ENCODE measurements at regions not wholly inside any gene's neighbourhood (a gene's known extent, or its start where the extent isn't known, plus 50 kb on each side); places are given as distances from the start of the nearest gene placed in this dataset.
"Not testable (repeated sequence)": the region's sequence is repeated elsewhere in the genome, so short reads cannot be mapped to it uniquely, and the experiment has no call there.

DNA sequence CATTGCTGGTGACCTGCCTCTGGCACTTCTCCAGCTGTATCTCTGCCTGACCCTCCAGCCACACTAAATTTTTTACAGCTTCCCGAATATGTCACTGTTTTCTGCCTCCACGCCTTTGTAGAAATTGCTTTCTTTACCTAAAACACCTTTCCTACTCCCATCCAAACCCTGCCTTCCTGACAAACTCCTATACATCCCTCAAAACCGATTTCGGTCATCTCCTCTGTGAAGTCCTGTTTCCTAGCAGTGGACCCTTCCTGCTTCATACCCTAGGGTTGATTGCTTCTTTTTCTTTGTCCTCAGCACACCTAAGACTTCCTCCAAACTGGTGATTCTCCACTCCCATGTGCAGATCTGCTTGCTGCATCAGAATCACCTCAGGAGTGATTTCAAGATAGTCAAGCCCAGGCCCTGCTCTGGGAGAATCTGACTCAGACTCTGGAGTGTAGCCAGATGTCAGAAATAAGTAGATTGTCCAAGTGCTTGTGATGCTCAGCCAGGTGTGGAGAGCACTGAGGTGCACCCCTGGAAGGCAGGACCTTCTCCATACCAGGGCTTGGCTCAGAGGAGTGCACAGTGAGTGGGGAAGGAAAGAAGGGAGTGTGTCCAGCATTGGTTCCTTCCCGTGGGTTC lies 184.2 kb downstream of the COPRS start:
- DNase-seq = no peak

- DNase-seq = no peak
Measured at GRCh38 chr17:31674305-31674704, 184.7 kb downstream of the COPRS start.

GRCh38 chr17:31673076-31673475 lies 186.0 kb downstream of the COPRS start:
- no peak for DNase-seq

DNA sequence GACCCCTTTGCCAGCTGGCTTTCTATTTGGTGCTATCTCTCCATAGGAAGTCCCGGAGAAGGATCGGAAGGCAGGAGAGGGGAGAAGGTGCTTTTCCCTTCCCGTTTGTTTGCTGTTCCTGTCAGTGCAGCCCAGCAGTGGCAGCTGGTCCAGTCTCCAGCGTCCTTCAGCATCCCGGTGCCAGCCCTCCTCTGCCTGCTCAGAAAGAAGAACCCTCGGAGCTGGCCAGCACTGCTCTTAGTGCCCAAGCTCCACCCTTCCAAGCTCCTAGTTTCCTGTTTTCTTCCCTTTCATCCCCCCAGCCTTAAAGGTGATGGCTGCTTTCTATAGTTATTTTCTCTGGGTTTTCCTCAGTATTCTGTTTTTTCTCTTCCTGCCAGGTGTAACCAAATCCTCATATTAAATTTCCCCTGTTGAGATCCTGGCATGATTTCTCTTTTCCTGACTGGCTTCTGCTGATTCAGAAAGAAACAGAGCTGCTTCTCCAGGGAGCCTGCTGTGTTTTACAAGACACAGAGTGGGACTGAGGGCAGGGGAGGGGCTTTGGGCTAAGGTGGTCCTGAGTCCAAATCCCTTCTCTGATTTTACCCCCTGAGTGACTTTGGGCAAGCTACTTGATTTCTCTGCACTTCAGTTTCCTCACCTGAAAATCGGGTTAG lies 186.8 kb downstream of the COPRS start:
- DNase-seq = no peak

DNA sequence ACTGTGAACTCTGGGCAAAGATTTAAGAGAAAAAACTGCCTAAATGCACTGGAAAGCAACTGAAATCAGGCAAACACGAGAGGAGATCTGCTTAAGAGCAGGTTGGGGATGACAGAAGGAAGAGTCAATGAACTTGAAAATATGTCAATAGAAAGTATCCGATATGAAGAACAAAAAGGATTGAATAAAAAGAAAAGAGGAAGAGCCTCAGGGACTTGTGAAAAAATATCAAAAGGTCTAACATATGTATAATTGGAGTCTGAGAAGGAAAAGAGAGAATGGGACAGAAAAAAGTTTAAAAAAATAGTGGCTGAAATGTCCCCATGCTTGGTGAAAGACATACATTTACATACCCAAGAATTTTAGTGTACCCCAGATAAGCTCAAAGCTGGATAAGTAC lies 195.5 kb downstream of the COPRS start:
- DNase-seq = peak; percentile 39

DNA sequence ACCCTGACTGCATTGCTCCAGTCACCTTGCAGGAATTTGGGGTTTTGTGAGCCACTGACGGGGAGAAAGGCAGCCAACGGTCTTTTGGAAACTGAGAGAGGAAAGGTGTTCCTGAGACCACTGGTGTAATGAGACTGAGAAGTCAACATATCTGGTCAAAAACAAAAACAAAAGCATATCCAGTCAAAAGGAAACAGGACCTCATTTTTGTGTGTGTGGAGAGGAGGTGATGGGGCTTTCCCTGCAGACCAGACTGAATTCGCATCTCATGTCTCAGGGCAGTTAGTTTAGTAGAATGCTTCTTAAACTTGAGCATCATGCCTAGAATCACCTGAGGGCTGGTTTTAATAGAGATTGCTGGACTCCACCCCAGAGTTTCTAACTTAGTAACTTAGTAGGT lies 198.4 kb downstream of the COPRS start:
- DNase-seq = no peak

GRCh38 chr17:31657876-31658275 lies 201.2 kb downstream of the COPRS start:
- no peak for DNase-seq

GRCh38 chr17:31654936-31655335 lies 204.1 kb downstream of the COPRS start:
- no peak for DNase-seq

GRCh38 chr17:31653691-31654090 lies 205.4 kb downstream of the COPRS start:
- DNase-seq = no peak

DNA sequence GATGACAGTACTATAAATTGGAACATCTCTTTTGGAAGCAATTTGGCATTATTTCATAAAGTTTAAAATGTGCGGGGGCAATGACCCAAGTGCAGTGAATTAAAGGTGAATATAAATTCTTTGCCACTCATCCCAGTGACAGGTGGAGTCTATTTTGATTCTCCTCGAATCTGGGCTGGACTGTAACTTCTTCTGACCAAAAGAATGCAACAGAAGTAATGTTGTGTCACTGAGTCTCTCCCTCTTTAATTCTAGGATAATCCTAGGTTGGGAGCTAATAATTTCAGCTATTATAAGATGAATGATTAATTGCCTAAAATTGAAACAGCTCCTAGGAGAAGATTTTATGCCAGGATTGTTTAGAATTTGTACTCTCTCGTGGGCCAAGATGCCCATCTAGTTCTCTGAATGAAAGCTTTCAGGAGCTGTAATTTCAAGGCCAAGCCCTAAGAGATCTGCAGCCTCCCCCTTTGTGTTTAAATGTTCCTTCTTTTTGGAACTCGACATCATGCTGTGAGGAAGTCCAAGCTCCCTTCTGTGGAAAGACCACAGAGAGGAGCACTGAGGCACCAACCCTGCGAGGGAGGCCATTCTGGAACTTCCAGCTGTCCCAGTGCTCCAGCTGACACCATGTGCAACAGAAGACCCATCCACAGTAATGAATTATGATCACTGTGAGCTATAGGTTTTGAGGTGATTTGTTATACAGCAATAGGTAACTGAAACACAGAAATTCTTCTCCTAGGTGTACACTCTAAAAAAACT lies 208.1 kb downstream of the COPRS start:
- DNase-seq = no peak

- no peak for DNase-seq
Measured at GRCh38 chr17:31649302-31649701, 209.7 kb downstream of the COPRS start.

- no peak for DNase-seq
Measured at GRCh38 chr17:31647661-31648060, 211.4 kb downstream of the COPRS start.

DNA sequence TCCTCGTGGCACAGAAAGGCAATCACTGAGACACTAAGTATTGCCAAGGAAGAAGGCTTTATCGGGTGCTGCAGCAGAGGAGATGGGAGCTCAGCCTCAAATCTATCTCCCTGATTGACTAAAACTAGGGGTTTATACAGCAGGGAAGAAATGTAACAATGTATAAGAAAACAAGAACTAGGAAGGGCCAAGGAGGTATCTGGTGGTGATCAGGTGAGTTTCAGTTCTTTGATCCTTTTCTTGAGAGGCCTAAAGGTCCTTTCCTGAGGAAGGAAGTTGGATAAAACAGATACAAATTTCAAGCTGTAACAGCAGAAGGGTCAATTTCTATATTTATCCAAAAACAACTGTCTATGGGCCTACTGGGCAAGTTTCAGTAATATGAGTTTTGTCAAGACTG lies 212.4 kb downstream of the COPRS start:
- no peak for DNase-seq

- no peak for DNase-seq
Measured at GRCh38 chr17:31645351-31645750, 213.7 kb downstream of the COPRS start.

DNA sequence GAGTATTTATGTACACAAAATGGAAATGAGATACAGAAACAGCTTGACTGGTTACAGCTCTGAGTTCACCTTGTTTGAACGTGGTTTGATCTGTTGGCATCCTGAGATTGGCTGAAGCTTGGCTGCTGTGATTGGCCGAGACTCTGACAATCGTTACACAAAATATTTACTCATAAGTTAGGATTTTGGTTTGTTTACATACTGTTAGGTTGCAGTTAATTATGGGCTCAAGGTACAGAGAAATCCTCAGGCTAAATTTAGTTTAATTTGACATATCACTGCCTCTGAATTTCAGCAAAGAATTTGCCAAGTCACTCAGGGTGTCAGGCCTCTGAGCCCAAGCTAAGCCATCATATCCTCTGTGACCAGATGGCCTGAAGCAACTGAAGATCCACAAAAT lies 227.3 kb downstream of the COPRS start:
- DNase-seq = no peak

GRCh38 chr17:31630866-31631265 lies 228.2 kb downstream of the COPRS start:
- DNase-seq = not testable (repeated sequence)

- DNase-seq = no peak
Measured at GRCh38 chr17:31629696-31630470, 229.2 kb downstream of the COPRS start.

- peak; percentile 2 for DNase-seq
Measured at GRCh38 chr17:31627960-31628359, 231.1 kb downstream of the COPRS start.

DNA sequence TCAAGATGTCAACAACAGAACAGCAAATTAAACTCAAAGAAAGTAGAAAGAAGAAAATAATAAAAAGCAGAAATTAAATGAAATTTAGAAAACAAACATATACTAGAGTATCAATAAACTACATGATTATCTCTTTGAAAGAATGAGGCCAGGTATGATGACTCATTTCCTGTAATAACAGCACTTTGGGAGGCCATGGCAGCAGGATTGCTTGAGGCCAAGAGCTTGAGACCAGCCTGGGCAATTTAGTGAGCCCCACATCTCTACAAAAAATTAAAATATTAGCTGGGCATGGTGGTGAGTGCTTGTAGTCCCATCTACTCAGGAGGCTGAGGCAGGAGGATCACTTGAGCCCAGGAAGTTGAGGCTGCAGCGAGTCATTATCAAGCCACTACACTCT lies 232.5 kb downstream of the RAB11FIP4 start:
- DNase-seq = no peak

GRCh38 chr17:31622500-31622899 lies 231.0 kb downstream of the RAB11FIP4 start:
- DNase-seq = no peak

DNA sequence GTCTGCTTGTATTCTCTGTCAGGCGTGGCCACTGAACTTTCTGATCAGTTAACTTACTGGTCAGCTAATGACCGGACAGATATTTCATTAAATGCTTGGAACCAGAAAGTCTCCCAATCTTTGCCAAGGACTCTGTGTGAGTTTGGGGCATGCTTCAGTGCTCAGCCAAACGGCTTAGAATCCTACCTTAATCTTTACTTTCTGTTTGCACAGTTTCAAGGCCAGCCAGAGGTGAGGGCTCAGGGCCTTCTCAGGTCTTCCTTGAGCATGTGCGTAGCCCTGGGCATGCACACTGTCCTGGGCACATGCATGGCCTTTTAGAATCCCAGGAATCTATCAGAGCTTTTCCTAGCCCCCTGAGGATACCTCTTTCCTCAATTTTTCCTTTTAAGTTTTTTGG lies 230.1 kb downstream of the RAB11FIP4 start:
- no peak for DNase-seq

DNA sequence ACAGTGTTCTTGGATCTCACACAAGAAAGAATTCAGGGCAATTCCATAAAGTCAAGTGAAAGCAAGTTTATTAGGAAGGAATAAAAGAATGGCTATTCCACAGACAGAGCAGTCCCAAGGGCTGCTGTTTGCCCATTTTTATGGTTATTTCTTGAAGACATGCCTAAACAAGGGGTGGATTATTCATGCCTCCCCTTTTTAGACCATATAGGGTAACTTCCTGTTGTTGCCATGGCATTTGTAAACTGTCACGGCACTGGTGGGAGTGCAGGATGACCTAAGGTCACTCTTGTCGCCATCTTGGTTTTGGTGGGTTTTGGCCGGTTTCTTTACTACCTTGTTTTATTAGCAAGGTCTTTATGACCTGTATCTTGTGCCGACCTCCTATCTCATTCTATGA lies 219.6 kb downstream of the RAB11FIP4 start:
- DNase-seq = not testable (repeated sequence)
